Trophoblast cell (in vitro differentiated cells and primary cell): ENCODE measurements at regions not wholly inside any gene's neighbourhood (a gene's known extent, or its start where the extent isn't known, plus 50 kb on each side); places are given as distances from the start of the nearest gene placed in this dataset.

Experiments used
- DNase-seq, 2 donors: peaks; one replicate each; pipeline ENCODE4 v3.0.0-alpha.2; 2016
- H2AFZ ChIP-seq: 2 replicates; pipeline ENCODE4 v1.6.1; 2013; ENCODE audit warnings: low read length, moderate library complexity, mild to moderate bottlenecking; ENCODE audit not compliant: insufficient read depth, poor library complexity
- H2AK5ac ChIP-seq: 2 replicates; pipeline ENCODE4 v1.6.1; 2013; ENCODE audit warnings: mild to moderate bottlenecking, low read length
- H2BK120ac ChIP-seq: 2 replicates; pipeline ENCODE4 v1.6.1; 2013; ENCODE audit warnings: low read length, mild to moderate bottlenecking, moderate library complexity; ENCODE audit not compliant: insufficient read depth, poor library complexity
- H2BK12ac ChIP-seq: 2 replicates; pipeline ENCODE4 v1.6.1; 2013; ENCODE audit warnings: mild to moderate bottlenecking, low read length, moderate library complexity
- H2BK5ac ChIP-seq: 2 replicates; pipeline ENCODE4 v1.6.1; 2013; ENCODE audit warnings: low read length, low read depth, moderate library complexity, mild to moderate bottlenecking; ENCODE audit not compliant: poor library complexity
- H3K14ac ChIP-seq: 2 replicates; pipeline ENCODE4 v1.6.1; 2013; ENCODE audit warnings: mild to moderate bottlenecking, low read length
- H3K18ac ChIP-seq: 2 replicates; pipeline ENCODE4 v1.6.1; 2013; ENCODE audit warnings: mild to moderate bottlenecking, low read length
- H3K23ac ChIP-seq: 2 replicates; pipeline ENCODE4 v1.6.1; 2013; ENCODE audit warnings: low read length
- H3K27ac ChIP-seq: 2 replicates; pipeline ENCODE4 v1.5.1; 2013; ENCODE audit warnings: low read depth, mild to moderate bottlenecking, inconsistent platforms, low read length, moderate library complexity
- H3K27me3 ChIP-seq: 2 replicates; pipeline ENCODE4 v1.6.1; 2013; ENCODE audit warnings: inconsistent platforms, mild to moderate bottlenecking, low read length, moderate library complexity; ENCODE audit not compliant: insufficient read depth
- H3K36me3 ChIP-seq, 2 experiments: 1 replicate in 1 of 2; 2 replicates in 1 of 2; pipeline ENCODE4 v1.6.1; 2013; ENCODE audit warnings: low read length in 2 of 2, mild to moderate bottlenecking in 2 of 2, moderate library complexity in 1 of 2; ENCODE audit not compliant: insufficient read depth in 2 of 2, control insufficient read depth in 1 of 2
- H3K4ac ChIP-seq: 2 replicates; pipeline ENCODE4 v1.6.1; 2013; ENCODE audit warnings: low read depth, mild to moderate bottlenecking, low read length, moderate library complexity
- H3K4me1 ChIP-seq, 2 experiments: 1 replicate in 1 of 2; 2 replicates in 1 of 2; pipeline ENCODE4 v1.6.1; 2013; ENCODE audit warnings: low read length in 2 of 2, mild to moderate bottlenecking in 2 of 2, moderate library complexity in 1 of 2; ENCODE audit not compliant: insufficient read depth in 2 of 2, control insufficient read depth in 1 of 2
- H3K4me2 ChIP-seq: 2 replicates; pipeline ENCODE4 v1.6.1; 2013; ENCODE audit warnings: inconsistent platforms, mild to moderate bottlenecking, low read length, moderate library complexity
- H3K4me3 ChIP-seq: 2 replicates; pipeline ENCODE4 v1.5.1; 2013; ENCODE audit warnings: mild to moderate bottlenecking, low read depth, low read length, inconsistent platforms
- H3K79me1 ChIP-seq: one replicate; pipeline ENCODE4 v1.6.1; 2013; ENCODE audit warnings: low read length
- H3K79me2 ChIP-seq: 2 replicates; pipeline ENCODE4 v1.6.1; 2013; ENCODE audit warnings: low read length, mild to moderate bottlenecking; ENCODE audit not compliant: control insufficient read depth, insufficient read depth, poor library complexity
- H3K9ac ChIP-seq: 2 replicates; pipeline ENCODE4 v1.6.1; 2013; ENCODE audit warnings: mild to moderate bottlenecking, low read length
- H3K9me3 ChIP-seq: 2 replicates; pipeline ENCODE4 v1.6.1; 2013; ENCODE audit warnings: low read depth, mild to moderate bottlenecking, control low read depth, inconsistent platforms, low read length; ENCODE audit not compliant: insufficient read depth
- H4K12ac ChIP-seq: 2 replicates; pipeline ENCODE4 v1.6.1; 2013; ENCODE audit warnings: low read depth, mild to moderate bottlenecking, low read length, moderate library complexity
- H4K8ac ChIP-seq: 2 replicates; pipeline ENCODE4 v1.6.1; 2013; ENCODE audit warnings: low read depth, mild to moderate bottlenecking, low read length, moderate library complexity
- H4K91ac ChIP-seq: one replicate; pipeline ENCODE4 v1.6.1; 2013; ENCODE audit warnings: low read depth, mild to moderate bottlenecking, low read length, moderate library complexity
- WGBS: extraction: QIAGEN DNeasy Blood & Tissue Kit; methylation state at CpG from one replicate; pipeline ENCODE4 v1.1.7; 2013; ENCODE audit warnings: missing lambda C conversion rate; ENCODE audit not compliant: insufficient read length, insufficient coverage; ENCODE audit errors: extremely low coverage; 5-methylcytosine and 5-hydroxymethylcytosine counted together

- no peak overlapping the region for H2BK12ac ChIP-seq
- H2AFZ ChIP-seq, result no peak overlapping the region
- no peaks in the 10 kb centered on the region for H3K79me1 ChIP-seq
- H2AK5ac ChIP-seq, result no peak overlapping the region
- H3K23ac ChIP-seq, result no peak overlapping the region
- no peaks in the 10 kb centered on the region for H3K27me3 ChIP-seq
- H4K12ac ChIP-seq, result no peak overlapping the region
- H3K79me2 ChIP-seq, result no peaks in the 10 kb centered on the region
- H3K18ac ChIP-seq, result no peak overlapping the region
- H3K9ac ChIP-seq, result no peak overlapping the region
- H4K8ac ChIP-seq, result no peak overlapping the region
- H3K4me2 ChIP-seq, result no peak overlapping the region
- no peak overlapping the region for H3K4ac ChIP-seq
- no peak overlapping the region for H3K27ac ChIP-seq
- no peaks in the 10 kb centered on the region for H3K36me3 ChIP-seq
- no peak overlapping the region for H2BK120ac ChIP-seq
- no peaks in the 10 kb centered on the region for H3K4me1 ChIP-seq
- WGBS, result no CpG with 5 or more reads among the region's 11 CpGs
- H3K4me3 ChIP-seq, result no peak overlapping the region
- no peaks in the 10 kb centered on the region for H3K9me3 ChIP-seq
- no peak overlapping the region for H2BK5ac ChIP-seq
- DNase-seq, result no peak
- H4K91ac ChIP-seq, result no peak overlapping the region
- H3K14ac ChIP-seq, result no peak overlapping the region
Measured at GRCh38 chr2:46816846-46817726, 98.5 kb downstream of the MCFD2 start.

- WGBS, result no CpG with 5 or more reads among the region's 11 CpGs
- no peak overlapping the region for H3K4ac ChIP-seq
- no peak overlapping the region for H2BK120ac ChIP-seq
- H3K79me1 ChIP-seq, result no peaks in the 10 kb centered on the region
- no peak overlapping the region for H3K4me3 ChIP-seq
- H3K9ac ChIP-seq, result no peak overlapping the region
- no peak overlapping the region for H2BK5ac ChIP-seq
- H3K14ac ChIP-seq, result no peak overlapping the region
- H2AK5ac ChIP-seq, result no peak overlapping the region
- H4K8ac ChIP-seq, result no peak overlapping the region
- H3K4me2 ChIP-seq, result no peak overlapping the region
- H3K27ac ChIP-seq, result no peak overlapping the region
- no peaks in the 10 kb centered on the region for H3K27me3 ChIP-seq
- no peaks in the 10 kb centered on the region for H3K4me1 ChIP-seq
- no peaks in the 10 kb centered on the region for H3K9me3 ChIP-seq
- no peak for DNase-seq
- no peak overlapping the region for H2BK12ac ChIP-seq
- no peaks in the 10 kb centered on the region for H3K36me3 ChIP-seq
- no peaks in the 10 kb centered on the region for H3K79me2 ChIP-seq
- H3K23ac ChIP-seq, result no peak overlapping the region
- H4K12ac ChIP-seq, result no peak overlapping the region
- no peak overlapping the region for H2AFZ ChIP-seq
- H4K91ac ChIP-seq, result no peak overlapping the region
- H3K18ac ChIP-seq, result no peak overlapping the region
Measured at GRCh38 chr2:46816151-46816845, 99.3 kb downstream of the MCFD2 start.

DNA sequence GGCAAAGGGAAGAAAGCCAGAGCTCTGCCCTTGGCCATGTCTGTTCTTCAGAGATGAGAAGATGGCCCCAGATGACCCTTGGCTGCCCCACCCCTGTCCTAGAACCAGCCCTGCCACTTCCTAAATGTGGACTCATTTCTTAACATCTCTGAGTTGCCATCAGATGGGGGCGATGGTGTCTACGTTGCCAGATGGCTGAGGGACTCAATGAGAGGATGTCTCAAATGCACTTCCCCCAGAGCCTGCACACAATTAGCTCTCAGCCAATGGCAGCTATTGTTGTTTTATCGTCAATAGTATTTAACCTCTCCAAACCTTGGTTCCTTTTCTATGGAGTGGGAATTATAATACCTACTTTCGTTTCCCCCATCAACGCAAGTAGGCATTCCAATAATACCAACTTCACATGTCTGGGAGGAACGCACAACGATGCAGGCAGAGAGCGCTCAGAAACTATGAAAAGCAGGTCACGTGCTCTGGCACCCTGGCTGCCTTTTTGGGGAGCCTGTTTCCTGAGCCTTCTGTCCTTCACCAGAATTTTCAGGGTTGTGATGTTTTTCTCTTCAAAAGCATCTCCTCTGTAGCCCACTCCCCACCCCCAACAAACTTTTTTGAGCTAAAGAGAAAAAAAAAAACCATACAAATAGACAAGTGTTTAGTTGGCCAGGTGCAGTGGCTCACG is 100.3 kb downstream of the MCFD2 start:
- no peaks in the 10 kb centered on the region for H3K36me3 ChIP-seq
- H3K9ac ChIP-seq, result no peak overlapping the region
- DNase-seq, result peak; percentile 56 to 72
- H3K4me1 ChIP-seq, result no peaks in the 10 kb centered on the region
- H2BK12ac ChIP-seq, result no peak overlapping the region
- H3K79me2 ChIP-seq, result no peaks in the 10 kb centered on the region
- H3K23ac ChIP-seq, result no peak overlapping the region
- no peaks in the 10 kb centered on the region for H3K27me3 ChIP-seq
- no peak overlapping the region for H2BK5ac ChIP-seq
- no peak overlapping the region for H4K12ac ChIP-seq
- no CpG with 5 or more reads among the region's 10 CpGs for WGBS
- no peak overlapping the region for H2AFZ ChIP-seq
- H3K14ac ChIP-seq, result no peak overlapping the region
- H3K4me2 ChIP-seq, result no peak overlapping the region
- H3K4me3 ChIP-seq, result no peak overlapping the region
- H3K9me3 ChIP-seq, result no peaks in the 10 kb centered on the region
- H4K91ac ChIP-seq, result no peak overlapping the region
- H3K27ac ChIP-seq, result no peak overlapping the region
- no peak overlapping the region for H2AK5ac ChIP-seq
- H3K4ac ChIP-seq, result no peak overlapping the region
- H2BK120ac ChIP-seq, result no peak overlapping the region
- H3K79me1 ChIP-seq, result no peaks in the 10 kb centered on the region
- no peak overlapping the region for H4K8ac ChIP-seq
- H3K18ac ChIP-seq, result no peak overlapping the region

DNA sequence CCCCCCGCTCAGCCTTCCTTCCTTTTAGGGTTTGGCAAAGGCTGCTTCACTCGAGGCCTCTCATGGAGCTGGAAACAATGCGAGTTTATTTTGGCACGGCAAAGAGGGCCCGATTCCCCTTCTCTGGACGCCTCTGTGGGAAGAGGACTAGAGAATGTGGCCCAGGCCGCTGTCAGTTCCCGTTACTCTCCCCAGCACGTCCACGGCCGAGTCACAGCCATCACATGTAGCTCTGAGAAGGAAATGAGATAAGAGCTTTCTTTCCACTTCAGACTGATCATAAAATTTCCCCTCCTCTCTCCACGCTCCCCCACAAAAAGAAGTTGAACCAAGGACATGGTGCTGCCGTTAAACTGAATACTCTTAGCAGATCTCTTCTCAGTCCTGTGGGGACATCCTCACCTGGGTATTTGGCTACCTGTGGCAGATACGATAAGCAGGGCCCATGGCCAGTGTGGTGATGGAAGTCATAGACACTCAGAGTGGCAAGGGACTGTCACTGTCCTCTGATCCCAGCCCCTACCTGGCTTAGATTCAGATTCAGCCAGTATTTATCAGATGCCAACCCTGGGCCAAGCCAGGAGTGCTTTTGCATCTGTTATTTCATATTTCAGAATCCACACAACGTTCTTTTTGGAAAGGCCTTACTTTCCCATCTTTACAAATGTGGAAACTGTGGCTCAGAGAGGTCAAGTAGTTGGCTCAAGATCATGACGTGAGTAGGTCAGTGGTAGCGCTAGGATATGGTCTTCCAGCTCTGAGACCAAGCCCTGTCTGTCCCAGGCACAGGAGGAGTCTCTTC is 101.2 kb downstream of the MCFD2 start:
- no peak overlapping the region for H3K4ac ChIP-seq
- no peaks in the 10 kb centered on the region for H3K4me1 ChIP-seq
- H2AFZ ChIP-seq, result no peak overlapping the region
- no peaks in the 10 kb centered on the region for H3K79me1 ChIP-seq
- H2AK5ac ChIP-seq, result no peak overlapping the region
- no peak overlapping the region for H3K27ac ChIP-seq
- no peaks in the 10 kb centered on the region for H3K9me3 ChIP-seq
- H3K79me2 ChIP-seq, result no peaks in the 10 kb centered on the region
- H2BK12ac ChIP-seq, result no peak overlapping the region
- H3K4me2 ChIP-seq, result no peak overlapping the region
- H2BK120ac ChIP-seq, result no peak overlapping the region
- H4K8ac ChIP-seq, result no peak overlapping the region
- H4K12ac ChIP-seq, result no peak overlapping the region
- H3K27me3 ChIP-seq, result no peaks in the 10 kb centered on the region
- no peak overlapping the region for H3K18ac ChIP-seq
- H3K23ac ChIP-seq, result no peak overlapping the region
- no peak overlapping the region for H4K91ac ChIP-seq
- no peak overlapping the region for H3K14ac ChIP-seq
- no peaks in the 10 kb centered on the region for H3K36me3 ChIP-seq
- no peak overlapping the region for H3K9ac ChIP-seq
- H3K4me3 ChIP-seq, result no peak overlapping the region
- H2BK5ac ChIP-seq, result no peak overlapping the region
- WGBS, result no CpG with 5 or more reads among the region's 17 CpGs
- no peak for DNase-seq
